T-cell (primary cell): ENCODE measurements at regions not wholly inside any gene's neighbourhood (a gene's known extent, or its start where the extent isn't known, plus 50 kb on each side); places are given as distances from the start of the nearest gene placed in this dataset.

ENCODE experiments used
- ATAC-seq, 4 experiments: fragments of 200-7000 bp in 3 of 4; fragments of 150-1000 bp in 1 of 4; cut with Tn5 transposase; replicated peaks in 1 of 4; 1 replicate in 3 of 4; 2 replicates in 1 of 4; pipeline ENCODE4 v1.10.0; 2021; ENCODE audit warnings: moderate library complexity in 3 of 4, mild to moderate bottlenecking in 2 of 4, moderate number of reproducible peaks in 1 of 4
- CTCF ChIA-PET, 2 donors: fragments of 300-600 bp; sonication (Branson Sonifier 250); formaldehyde crosslinking; loops; one replicate each; lab custom pipeline; 2022; ENCODE audit warnings: antibody characterized with exemption in 2 of 2; lab: Charles Lee
- POLR2A ChIA-PET, 2 donors: fragments of 300-600 bp; sonication (Branson Sonifier 250); formaldehyde crosslinking; loops; one replicate each; lab custom pipeline; 2022; ENCODE audit warnings: antibody characterized with exemption in 2 of 2; lab: Charles Lee
- DNase-seq, 35 experiments: peaks; one replicate each; pipeline versions ENCODE4 v3.0.0 to v3.0.0-alpha.2; 2013 to 2023
- H3K27ac ChIP-seq: one replicate; pipeline ENCODE4 v1.5.1; 2013; ENCODE audit warnings: low read length
- H3K27me3 ChIP-seq, 2 experiments: replicated peaks in 1 of 2; 1 replicate in 1 of 2; 2 replicates in 1 of 2; pipeline versions ENCODE4 v1.6.1 to v1.7.0; 2013; ENCODE audit warnings: low read length in 1 of 2, mixed read lengths in 1 of 2; ENCODE audit not compliant: control insufficient read depth in 2 of 2, insufficient read depth in 2 of 2; ENCODE audit errors: extremely low read depth in 1 of 2
- H3K36me3 ChIP-seq, 2 donors: 1 replicate in 1 of 2; 2 replicates in 1 of 2; pipeline versions ENCODE4 v1.6.1 to v1.7.0; 2013; ENCODE audit warnings: low read length in 1 of 2; ENCODE audit not compliant: control insufficient read depth in 2 of 2, insufficient read depth in 1 of 2; ENCODE audit errors: extremely low read depth in 1 of 2
- H3K4me1 ChIP-seq, 2 experiments: 1 replicate in 1 of 2; 2 replicates in 1 of 2; pipeline versions ENCODE4 v1.6.1 to v1.7.0; 2013; ENCODE audit warnings: low read length in 2 of 2, mixed read lengths in 1 of 2; ENCODE audit not compliant: insufficient read depth in 2 of 2, control insufficient read depth in 1 of 2; ENCODE audit errors: extremely low read depth in 1 of 2
- H3K4me3 ChIP-seq, 2 donors: 1 replicate in 1 of 2; 2 replicates in 1 of 2; pipeline versions ENCODE4 v1.5.1 to v1.7.0; 2013; ENCODE audit warnings: mild to moderate bottlenecking in 2 of 2, low read length in 1 of 2, moderate library complexity in 1 of 2; ENCODE audit not compliant: control insufficient read depth in 1 of 2; ENCODE audit errors: extremely low read depth in 1 of 2
- H3K9me3 ChIP-seq: 2 replicates; pipeline ENCODE4 v1.7.0; 2013
- H3K27ac Mint-ChIP-seq, 2 donors: one replicate each; pipeline ENCODE4 v1.8.0; 2020 to 2021; ENCODE audit warnings: mild to moderate bottlenecking in 2 of 2, mixed read lengths in 2 of 2
- H3K27me3 Mint-ChIP-seq, 2 donors: one replicate each; pipeline ENCODE4 v1.8.0; 2021 to 2022; ENCODE audit warnings: mixed read lengths in 2 of 2
- H3K36me3 Mint-ChIP-seq: one replicate; pipeline ENCODE4 v1.8.0; 2021; ENCODE audit warnings: mixed read lengths
- H3K4me1 Mint-ChIP-seq, 3 donors: one replicate each; pipeline ENCODE4 v1.8.0; 2020 to 2022; ENCODE audit warnings: mixed read lengths in 3 of 3, mild to moderate bottlenecking in 1 of 3
- H3K4me3 Mint-ChIP-seq, 3 donors: one replicate each; pipeline ENCODE4 v1.8.0; 2020 to 2022; ENCODE audit warnings: mild to moderate bottlenecking in 3 of 3, mixed read lengths in 3 of 3, moderate library complexity in 3 of 3
- H3K9me3 Mint-ChIP-seq, 3 donors: one replicate each; pipeline ENCODE4 v1.8.0; 2020 to 2022; ENCODE audit warnings: mixed read lengths in 3 of 3
- WGBS: methylation state at CpG from one replicate; pipeline ENCODE4 v1.1.5; 2013; ENCODE audit warnings: missing lambda C conversion rate; ENCODE audit not compliant: insufficient coverage; 5-methylcytosine and 5-hydroxymethylcytosine counted together

DNA sequence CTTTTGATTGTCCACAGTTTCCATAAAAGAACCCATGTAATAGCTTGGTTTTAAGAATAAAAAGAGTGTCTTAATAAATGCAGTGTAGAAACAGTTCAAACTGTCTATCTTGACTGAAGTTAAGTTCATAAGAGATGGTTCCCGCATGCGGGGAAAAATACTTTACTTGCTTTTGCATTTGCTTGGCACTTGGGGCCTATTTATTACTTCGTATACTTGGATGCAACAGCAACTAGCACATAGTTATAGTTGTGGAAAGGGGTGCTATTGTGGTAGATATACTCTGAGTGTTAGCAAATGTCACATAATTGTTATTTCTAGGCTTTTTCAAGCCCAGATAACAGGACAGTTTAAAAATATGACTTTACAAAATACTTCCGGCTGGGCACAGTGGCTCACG lies 97.7 kb upstream of the HMGCLL1 start:
- H3K4me3 ChIP-seq, result no peak overlapping the region
- WGBS, result 100% methylated on average over 2 of the region's 5 CpGs
- H3K4me1 ChIP-seq, result no peaks in the 10 kb centered on the region

DNA sequence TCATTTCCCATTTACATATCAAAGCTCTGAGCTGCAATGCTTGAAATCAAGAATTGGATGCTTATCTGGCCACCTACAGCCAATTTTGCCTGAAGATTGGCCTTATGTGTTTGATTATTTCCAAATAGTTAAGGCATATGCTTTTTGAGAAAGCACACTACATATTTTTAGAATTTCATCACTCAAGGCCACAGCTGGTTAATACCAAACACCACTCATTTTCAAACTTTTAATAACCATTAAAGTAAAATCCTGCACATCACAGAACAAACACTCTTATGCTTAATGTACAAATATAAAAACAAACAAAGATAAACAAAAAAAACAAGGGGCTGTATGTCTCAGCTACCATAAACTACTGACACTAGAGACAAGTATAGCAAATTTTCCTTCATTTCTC lies 96.9 kb upstream of the HMGCLL1 start:
- no peaks in the 10 kb centered on the region for H3K4me1 Mint-ChIP-seq
- H3K4me3 Mint-ChIP-seq, result no peak overlapping the region
- H3K36me3 ChIP-seq, result no peaks in the 10 kb centered on the region
- H3K9me3 ChIP-seq, result no peaks in the 10 kb centered on the region
- POLR2A ChIA-PET, result no interaction called here
- no peak overlapping the region for H3K4me3 ChIP-seq
- peaks cover 0 to 7% (median 2%) of the 10 kb centered on the region in 3 donors for H3K9me3 Mint-ChIP-seq
- no peaks in the 10 kb centered on the region for H3K4me1 ChIP-seq
- ATAC-seq (no peak), DNase-seq (no peak)
- CTCF ChIA-PET, result no interaction called here
- H3K36me3 Mint-ChIP-seq, result no peaks in the 10 kb centered on the region
- H3K27me3 Mint-ChIP-seq, result no peaks in the 10 kb centered on the region
- H3K27ac Mint-ChIP-seq, result no peak overlapping the region
- no peak overlapping the region for H3K27ac ChIP-seq
- H3K27me3 ChIP-seq, result no peaks in the 10 kb centered on the region

More for the DNA sequence above, 97.7 kb upstream of the HMGCLL1 start:
- Mint-ChIP-seq H3K9me3 (peaks cover 0 to 7% (median 2%) of the 10 kb centered on the region in 3 donors), H3K36me3 (no peaks in the 10 kb centered on the region), H3K4me1 (no peaks in the 10 kb centered on the region), H3K4me3 (no peak overlapping the region), H3K27me3 (no peaks in the 10 kb centered on the region), H3K27ac (no peak overlapping the region)
- H3K27ac ChIP-seq, result no peak overlapping the region
- CTCF ChIA-PET, result no interaction called here
- ATAC-seq, result no peak
- H3K9me3 ChIP-seq, result no peaks in the 10 kb centered on the region
- H3K27me3 ChIP-seq, result no peaks in the 10 kb centered on the region
- no peak for DNase-seq
- no peaks in the 10 kb centered on the region for H3K36me3 ChIP-seq
- POLR2A ChIA-PET, result no interaction called here

- no peak overlapping the region for H3K4me3 Mint-ChIP-seq
- POLR2A ChIA-PET, result no interaction called here
- CTCF ChIA-PET, result no interaction called here
- 0% methylated on average over 1 of the region's 1 CpG for WGBS
- peaks cover 0 to 7% (median 4%) of the 10 kb centered on the region in 3 donors for H3K9me3 Mint-ChIP-seq
- H3K4me1 Mint-ChIP-seq, result no peaks in the 10 kb centered on the region
- Histone ChIP-seq H3K9me3 (no peaks in the 10 kb centered on the region), H3K4me1 (no peaks in the 10 kb centered on the region), H3K27ac (no peak overlapping the region), H3K27me3 (no peaks in the 10 kb centered on the region), H3K36me3 (no peaks in the 10 kb centered on the region), H3K4me3 (no peak overlapping the region)
- H3K27ac Mint-ChIP-seq, result no peak overlapping the region
- no peaks in the 10 kb centered on the region for H3K27me3 Mint-ChIP-seq
- ATAC-seq, result no peak
- H3K36me3 Mint-ChIP-seq, result no peaks in the 10 kb centered on the region
- DNase-seq, result no peak
Observed at GRCh38 chr6:55674672-55675071, 95.7 kb upstream of the HMGCLL1 start.

DNA sequence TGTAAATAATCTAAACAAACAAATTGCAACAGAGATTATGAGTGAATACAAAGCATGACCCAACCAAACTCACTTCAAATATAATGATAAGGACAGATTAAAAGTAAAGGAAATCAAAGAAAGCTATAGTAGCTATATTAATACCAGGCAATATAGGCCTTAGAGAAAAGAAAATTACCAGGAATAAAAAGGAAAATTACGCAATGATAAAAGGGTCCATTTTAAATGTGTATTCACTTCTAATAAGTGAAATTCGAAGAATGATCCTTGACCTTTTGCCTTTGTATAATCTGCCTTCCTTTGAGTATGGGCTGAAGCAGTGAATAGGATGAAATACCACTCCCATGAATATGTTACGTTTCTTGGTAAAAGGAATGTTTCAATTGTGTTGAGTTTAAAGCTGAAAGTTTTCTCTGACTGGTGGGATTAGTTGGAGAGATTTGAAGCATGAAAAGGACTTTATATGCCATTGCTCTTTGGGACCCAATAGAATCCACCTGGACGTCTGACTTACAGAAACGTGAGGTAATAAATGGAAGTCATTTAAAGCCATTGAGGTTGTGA lies 91.9 kb upstream of the HMGCLL1 start:
- Histone ChIP-seq H3K27ac (no peak overlapping the region), H3K4me1 (no peaks in the 10 kb centered on the region), H3K9me3 (no peaks in the 10 kb centered on the region), H3K4me3 (no peak overlapping the region), H3K27me3 (no peaks in the 10 kb centered on the region), H3K36me3 (no peaks in the 10 kb centered on the region)
- no peak for ATAC-seq
- no peak for DNase-seq
- POLR2A ChIA-PET, result no interaction called here
- H3K4me1 Mint-ChIP-seq, result no peaks in the 10 kb centered on the region
- no peaks in the 10 kb centered on the region for H3K27me3 Mint-ChIP-seq
- H3K36me3 Mint-ChIP-seq, result no peaks in the 10 kb centered on the region
- no peak overlapping the region for H3K4me3 Mint-ChIP-seq
- WGBS, result no CpG with 5 or more reads among the region's 5 CpGs
- H3K9me3 Mint-ChIP-seq, result peaks cover 1 to 7% (median 3%) of the 10 kb centered on the region in 3 donors
- H3K27ac Mint-ChIP-seq, result no peak overlapping the region
- CTCF ChIA-PET, result no interaction called here

DNA sequence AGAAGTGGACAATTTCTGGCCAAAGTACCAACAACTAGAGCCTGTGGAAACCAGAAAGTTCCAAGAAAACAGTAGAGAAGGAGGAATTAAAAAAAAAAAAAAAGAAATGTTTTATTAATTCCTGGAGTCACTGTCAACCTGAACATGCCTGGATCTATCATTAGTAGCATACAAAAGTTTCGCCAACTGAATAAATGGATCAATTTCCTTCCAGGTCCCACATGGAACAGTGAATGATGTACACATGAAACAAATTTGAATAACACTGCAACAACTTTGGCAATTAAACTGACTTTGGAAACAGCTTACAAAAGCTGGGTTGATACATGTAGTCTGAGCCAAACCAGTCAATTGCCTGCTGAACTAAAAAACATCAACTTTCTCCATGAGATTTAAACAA lies 90.0 kb upstream of the HMGCLL1 start:
- ChIA-PET POLR2A (no interaction called here), CTCF (no interaction called here)
- H3K4me3 ChIP-seq, result no peak overlapping the region
- no peaks in the 10 kb centered on the region for H3K36me3 Mint-ChIP-seq
- whole genome bisulfite sequencing, result no CpG with 5 or more reads among the region's 1 CpG
- ATAC-seq, result no peak
- H3K36me3 ChIP-seq, result no peaks in the 10 kb centered on the region
- H3K27ac Mint-ChIP-seq, result no peak overlapping the region
- peaks cover 0 to 9% (median 4%) of the 10 kb centered on the region in 3 donors for H3K9me3 Mint-ChIP-seq
- H3K4me1 Mint-ChIP-seq, result no peaks in the 10 kb centered on the region
- H3K27me3 Mint-ChIP-seq, result no peaks in the 10 kb centered on the region
- H3K9me3 ChIP-seq, result no peaks in the 10 kb centered on the region
- H3K27me3 ChIP-seq, result no peaks in the 10 kb centered on the region
- H3K27ac ChIP-seq, result no peak overlapping the region
- H3K4me3 Mint-ChIP-seq, result no peak overlapping the region
- no peak for DNase-seq
- no peaks in the 10 kb centered on the region for H3K4me1 ChIP-seq

- Histone ChIP-seq H3K27me3 (no peaks in the 10 kb centered on the region), H3K4me3 (no peak overlapping the region), H3K9me3 (no peaks in the 10 kb centered on the region), H3K4me1 (no peaks in the 10 kb centered on the region), H3K36me3 (no peaks in the 10 kb centered on the region), H3K27ac (no peak overlapping the region)
- no peaks in the 10 kb centered on the region for H3K4me1 Mint-ChIP-seq
- H3K4me3 Mint-ChIP-seq, result no peak overlapping the region
- no peak for DNase-seq
- no peak overlapping the region for H3K27ac Mint-ChIP-seq
- ChIA-PET CTCF (no interaction called here), POLR2A (no interaction called here)
- peaks cover 0 to 9% (median 8%) of the 10 kb centered on the region in 3 donors for H3K9me3 Mint-ChIP-seq
- 92% methylated on average over 2 of the region's 3 CpGs for WGBS
- no peak for ATAC-seq
- H3K36me3 Mint-ChIP-seq, result no peaks in the 10 kb centered on the region
- no peaks in the 10 kb centered on the region for H3K27me3 Mint-ChIP-seq
Observed at GRCh38 chr6:55668591-55668990, 89.6 kb upstream of the HMGCLL1 start.

DNA sequence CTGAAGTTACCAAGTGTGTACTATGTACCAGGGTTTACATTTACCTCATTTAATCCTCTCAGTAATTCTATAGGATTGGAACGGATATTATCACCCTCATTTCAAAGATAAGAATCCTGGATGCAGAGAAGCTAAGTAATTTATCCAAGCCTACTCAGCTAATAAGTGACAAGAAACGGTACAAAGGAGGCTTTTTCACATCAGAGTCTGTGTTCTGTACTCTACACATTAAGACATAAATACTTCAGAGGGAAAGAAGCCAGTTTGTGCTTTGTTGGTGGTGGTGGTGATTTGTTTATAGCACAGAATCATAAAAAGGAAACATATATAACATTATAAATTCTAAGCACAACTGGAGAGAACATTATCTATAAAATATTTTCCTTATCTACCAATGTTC lies 88.3 kb upstream of the HMGCLL1 start:
- POLR2A ChIA-PET, result no interaction called here
- no peaks in the 10 kb centered on the region for H3K36me3 Mint-ChIP-seq
- Histone ChIP-seq H3K27ac (no peak overlapping the region), H3K4me3 (no peak overlapping the region), H3K9me3 (no peaks in the 10 kb centered on the region), H3K36me3 (no peaks in the 10 kb centered on the region), H3K4me1 (no peaks in the 10 kb centered on the region), H3K27me3 (no peaks in the 10 kb centered on the region)
- ATAC-seq, result no peak
- H3K9me3 Mint-ChIP-seq, result peaks cover 0 to 19% (median 15%) of the 10 kb centered on the region in 3 donors
- H3K4me3 Mint-ChIP-seq, result no peak overlapping the region
- CTCF ChIA-PET, result no interaction called here
- no CpG with 5 or more reads among the region's 2 CpGs for WGBS
- no peaks in the 10 kb centered on the region for H3K27me3 Mint-ChIP-seq
- H3K4me1 Mint-ChIP-seq, result no peaks in the 10 kb centered on the region
- DNase-seq, result no peak
- H3K27ac Mint-ChIP-seq, result no peak overlapping the region
